ENCODE measurements at regions not wholly inside any gene's neighbourhood (a gene's known extent, or its start where the extent isn't known, plus 50 kb on each side); places are given as distances from the start of the nearest gene placed in this dataset.

DNA sequence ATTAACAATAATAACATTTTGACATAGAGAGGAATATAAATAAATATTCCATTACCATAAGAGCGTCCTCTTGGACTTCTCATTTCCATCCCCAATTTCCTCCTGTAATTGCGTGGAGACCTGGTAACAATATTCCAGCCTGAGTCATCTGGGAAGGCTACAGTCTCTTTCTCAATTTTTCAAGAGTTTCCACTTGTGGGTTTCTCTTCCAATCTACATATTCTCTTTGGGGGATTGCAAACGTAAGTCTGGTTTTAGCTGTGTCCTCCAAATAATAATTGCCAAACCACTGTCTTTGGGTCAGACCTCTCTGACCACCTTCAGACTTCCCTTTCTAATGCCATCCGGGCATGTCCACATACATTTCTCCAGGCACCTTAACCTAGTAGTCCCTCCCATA is 124.5 kb upstream of the USP24 start:
- TF ChIP-seq EZH2 (IDR thresholded peaks at IDR 0.05; ENCODE audit: low read length, unreplicated experiment) = no peak
- TF ChIP-seq, protein P1, sequence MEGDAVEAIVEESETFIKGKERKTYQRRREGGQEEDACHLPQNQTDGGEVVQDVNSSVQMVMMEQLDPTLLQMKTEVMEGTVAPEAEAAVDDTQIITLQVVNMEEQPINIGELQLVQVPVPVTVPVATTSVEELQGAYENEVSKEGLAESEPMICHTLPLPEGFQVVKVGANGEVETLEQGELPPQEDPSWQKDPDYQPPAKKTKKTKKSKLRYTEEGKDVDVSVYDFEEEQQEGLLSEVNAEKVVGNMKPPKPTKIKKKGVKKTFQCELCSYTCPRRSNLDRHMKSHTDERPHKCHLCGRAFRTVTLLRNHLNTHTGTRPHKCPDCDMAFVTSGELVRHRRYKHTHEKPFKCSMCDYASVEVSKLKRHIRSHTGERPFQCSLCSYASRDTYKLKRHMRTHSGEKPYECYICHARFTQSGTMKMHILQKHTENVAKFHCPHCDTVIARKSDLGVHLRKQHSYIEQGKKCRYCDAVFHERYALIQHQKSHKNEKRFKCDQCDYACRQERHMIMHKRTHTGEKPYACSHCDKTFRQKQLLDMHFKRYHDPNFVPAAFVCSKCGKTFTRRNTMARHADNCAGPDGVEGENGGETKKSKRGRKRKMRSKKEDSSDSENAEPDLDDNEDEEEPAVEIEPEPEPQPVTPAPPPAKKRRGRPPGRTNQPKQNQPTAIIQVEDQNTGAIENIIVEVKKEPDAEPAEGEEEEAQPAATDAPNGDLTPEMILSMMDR (conservative IDR thresholded peaks at IDR 0.05; ENCODE audit: low read depth, low read length) = no peak
